Neural cell (in vitro differentiated cells): ENCODE measurements at regions not wholly inside any gene's neighbourhood (a gene's known extent, or its start where the extent isn't known, plus 50 kb on each side); places are given as distances from the start of the nearest gene placed in this dataset.

Source experiments
- H2AFZ ChIP-seq: fragments of 200-600, 300-800 bp; sonication (generic), shearing (Covaris generic); 2 replicates; pipeline ENCODE4 v1.6.0; 2014; ENCODE audit warnings: low read depth, mild to moderate bottlenecking, antibody characterized with exemption, low read length, moderate library complexity
- H3F3A ChIP-seq: fragments of 200-600 bp; shearing (Covaris generic); 2 replicates; pipeline ENCODE4 v1.6.1; 2016; ENCODE audit warnings: mild to moderate bottlenecking, moderate library complexity, mixed read lengths, antibody characterized with exemption, low read length; ENCODE audit not compliant: insufficient read depth, poor library complexity, severe bottlenecking
- H3K27ac ChIP-seq: fragments of 200-600, 300-800 bp; sonication (generic), shearing (Covaris generic); 2 replicates; pipeline ENCODE4 v1.5.1; 2014; ENCODE audit warnings: mild to moderate bottlenecking, low read length, moderate library complexity
- H3K27me3 ChIP-seq: fragments of 300-800, 200-600 bp; sonication (generic), shearing (Covaris generic); 2 replicates; pipeline ENCODE4 v1.6.0; 2014; ENCODE audit warnings: mild to moderate bottlenecking, low read depth, low read length, moderate library complexity; ENCODE audit not compliant: insufficient read depth
- H3K36me3 ChIP-seq: fragments of 300-800, 200-600 bp; sonication (generic), shearing (Covaris generic); 2 replicates; pipeline ENCODE4 v1.5.1; 2014; ENCODE audit warnings: mild to moderate bottlenecking, antibody characterized with exemption, low read length, moderate library complexity; ENCODE audit not compliant: insufficient read depth
- H3K4me2 ChIP-seq: fragments of 300-800, 200-600 bp; sonication (generic), shearing (Covaris generic); 2 replicates; pipeline ENCODE4 v1.6.0; 2014; ENCODE audit warnings: mild to moderate bottlenecking, low read length
- H3K4me3 ChIP-seq: fragments of 300-800, 200-600 bp; sonication (generic), shearing (Covaris generic); 2 replicates; pipeline ENCODE4 v1.5.1; 2014; ENCODE audit warnings: mild to moderate bottlenecking, low read length, moderate library complexity
- H3K79me2 ChIP-seq: fragments of 200-600 bp; shearing (Covaris generic); replicated peaks from 2 replicates; pipeline ENCODE4 v1.6.0; 2014; ENCODE audit warnings: mild to moderate bottlenecking, low read length, moderate library complexity; ENCODE audit not compliant: insufficient read depth
- H3K9ac ChIP-seq: fragments of 300-800, 200-600 bp; sonication (generic), shearing (Covaris generic); 2 replicates; pipeline ENCODE4 v1.6.1; 2016; ENCODE audit warnings: mild to moderate bottlenecking, low read length, mixed read lengths
- H3K9me2 ChIP-seq: fragments of 200-600 bp; shearing (Covaris generic); 2 replicates; pipeline ENCODE4 v1.6.1; 2016; ENCODE audit warnings: mild to moderate bottlenecking, low read length, mixed read lengths; ENCODE audit not compliant: insufficient read depth
- H3K9me3 ChIP-seq: fragments of 200-600, 300-800 bp; sonication (generic), shearing (Covaris generic); 2 replicates; pipeline ENCODE4 v1.6.1; 2016; ENCODE audit warnings: mild to moderate bottlenecking, mixed run types, low read length, moderate library complexity, mixed read lengths
- H4K20me1 ChIP-seq: fragments of 200-600 bp; shearing (Covaris generic); 2 replicates; pipeline ENCODE4 v1.6.1; 2016; ENCODE audit warnings: mild to moderate bottlenecking, mixed run types; ENCODE audit not compliant: insufficient read depth
- CTCF ChIP-seq: fragments of 450-650 bp; IDR thresholded peaks from 2 replicates; pipeline ENCODE4 v1.5.1; 2014; ENCODE audit warnings: antibody characterized with exemption, mild to moderate bottlenecking, moderate library complexity; ENCODE audit not compliant: poor library complexity, severe bottlenecking
- EP300 ChIP-seq: fragments of 450-650 bp; conservative IDR thresholded peaks from 2 replicates; pipeline ENCODE4 v1.6.1; 2014; ENCODE audit warnings: antibody characterized with exemption, mild to moderate bottlenecking, moderate library complexity; ENCODE audit not compliant: poor library complexity, severe bottlenecking
- EZH2 ChIP-seq: fragments of 200-600, 300-800 bp; shearing (Covaris generic), sonication (generic); IDR thresholded peaks from 2 replicates; pipeline ENCODE4 v1.6.1; 2014; ENCODE audit warnings: antibody characterized with exemption, low read length, borderline replicate concordance, mild to moderate bottlenecking; ENCODE audit not compliant: insufficient read depth, poor library complexity, severe bottlenecking
- MXI1 ChIP-seq: fragments of 450-650 bp; conservative IDR thresholded peaks from 2 replicates; pipeline ENCODE4 v1.6.1; 2014; ENCODE audit warnings: antibody characterized with exemption, mild to moderate bottlenecking; ENCODE audit not compliant: poor library complexity, severe bottlenecking
- POLR2AphosphoS5 ChIP-seq: IDR thresholded peaks from 2 replicates; pipeline ENCODE4 v1.6.1; 2012
- RAD21 ChIP-seq: fragments of 450-650 bp; conservative IDR thresholded peaks from 2 replicates; pipeline ENCODE4 v1.6.1; 2014; ENCODE audit warnings: antibody characterized with exemption, mild to moderate bottlenecking, moderate library complexity
- REST ChIP-seq: IDR thresholded peaks from 2 replicates; pipeline ENCODE4 v1.6.1; 2012; ENCODE audit warnings: borderline replicate concordance
- SMC3 ChIP-seq: fragments of 450-650 bp; conservative IDR thresholded peaks from 2 replicates; pipeline ENCODE4 v1.6.1; 2014; ENCODE audit warnings: antibody characterized with exemption, mild to moderate bottlenecking, moderate library complexity; ENCODE audit not compliant: poor library complexity
- TAF1 ChIP-seq: IDR thresholded peaks from 2 replicates; pipeline ENCODE4 v1.6.1; 2012; ENCODE audit warnings: low read depth

GRCh38 chr10:28926932-28927331 is 249.6 kb downstream of the BAMBI start:
- no peak overlapping the region for H2AFZ ChIP-seq
- H4K20me1 ChIP-seq: no peaks in the 10 kb centered on the region
- no peaks in the 10 kb centered on the region for H3F3A ChIP-seq

GRCh38 chr10:28928484-28928883 is 251.2 kb downstream of the BAMBI start:
- Histone ChIP-seq H3K79me2 (no peaks in the 10 kb centered on the region), H3K4me3 (no peak overlapping the region), H3K9me3 (no peaks in the 10 kb centered on the region), H3K9ac (no peak overlapping the region), H3K9me2 (no peaks in the 10 kb centered on the region), H3K27ac (no peak overlapping the region), H3K4me2 (no peak overlapping the region), H3K27me3 (peaks cover 7% of the 10 kb centered on the region), H4K20me1 (no peaks in the 10 kb centered on the region), H2AFZ (no peak overlapping the region), H3K36me3 (no peaks in the 10 kb centered on the region), H3F3A (no peaks in the 10 kb centered on the region)
- TF ChIP-seq EP300 (no peak), TAF1 (no peak), EZH2 (no peak), SMC3 (no peak), RAD21 (no peak), POLR2AphosphoS5 (no peak), REST (no peak), MXI1 (no peak), CTCF (no peak)

More at GRCh38 chr10:28926932-28927331, 249.6 kb downstream of the BAMBI start:
- TF ChIP-seq EP300: no peak
- TF ChIP-seq TAF1: no peak
- no peak for TF ChIP-seq RAD21
- Histone ChIP-seq H3K9ac (no peak overlapping the region), H3K9me3 (no peaks in the 10 kb centered on the region), H3K9me2 (no peaks in the 10 kb centered on the region), H3K27me3 (peaks cover 2% of the 10 kb centered on the region), H3K36me3 (no peaks in the 10 kb centered on the region), H3K79me2 (no peaks in the 10 kb centered on the region), H3K27ac (no peak overlapping the region), H3K4me2 (no peak overlapping the region), H3K4me3 (no peak overlapping the region)

GRCh38 chr10:28929942-28930341 is 252.6 kb downstream of the BAMBI start:
- Histone ChIP-seq H3K9me2 (no peaks in the 10 kb centered on the region), H4K20me1 (no peaks in the 10 kb centered on the region), H3K27me3 (peaks cover 8% of the 10 kb centered on the region), H3K27ac (no peak overlapping the region), H3K79me2 (no peaks in the 10 kb centered on the region), H2AFZ (no peak overlapping the region), H3K4me3 (no peak overlapping the region), H3K4me2 (no peak overlapping the region), H3K9ac (no peak overlapping the region), H3K36me3 (no peaks in the 10 kb centered on the region), H3F3A (no peaks in the 10 kb centered on the region), H3K9me3 (no peaks in the 10 kb centered on the region)
- no peak for TF ChIP-seq POLR2AphosphoS5
- no peak for TF ChIP-seq CTCF
- TF ChIP-seq REST: no peak
- no peak for TF ChIP-seq EZH2
- TF ChIP-seq TAF1: no peak
- no peak for TF ChIP-seq RAD21
- no peak for TF ChIP-seq SMC3
- TF ChIP-seq EP300: no peak
- TF ChIP-seq MXI1: no peak
